OCI-LY3 (cell line): ENCODE measurements at regions not wholly inside any gene's neighbourhood (a gene's known extent, or its start where the extent isn't known, plus 50 kb on each side); places are given as distances from the start of the nearest gene placed in this dataset.

ENCODE experiments used
- EZH2phosphoT487 ChIP-seq: fragments of 200-600 bp; shearing (Covaris generic); IDR thresholded peaks from 2 replicates; pipeline ENCODE4 v1.6.1; 2018; ENCODE audit warnings: antibody characterized with exemption, mixed run types, low read depth
- TF ChIP-seq, protein P1 (sequence below): fragments of 200-600, 300-600 bp; sonication (generic); IDR thresholded peaks from 2 replicates; pipeline ENCODE4 v1.5.1; 2014; ENCODE audit warnings: antibody characterized with exemption, low read length, low read depth

GRCh38 chr6:147106759-147107401 is 97.3 kb upstream of the STXBP5 start:
- TF ChIP-seq, protein P1, sequence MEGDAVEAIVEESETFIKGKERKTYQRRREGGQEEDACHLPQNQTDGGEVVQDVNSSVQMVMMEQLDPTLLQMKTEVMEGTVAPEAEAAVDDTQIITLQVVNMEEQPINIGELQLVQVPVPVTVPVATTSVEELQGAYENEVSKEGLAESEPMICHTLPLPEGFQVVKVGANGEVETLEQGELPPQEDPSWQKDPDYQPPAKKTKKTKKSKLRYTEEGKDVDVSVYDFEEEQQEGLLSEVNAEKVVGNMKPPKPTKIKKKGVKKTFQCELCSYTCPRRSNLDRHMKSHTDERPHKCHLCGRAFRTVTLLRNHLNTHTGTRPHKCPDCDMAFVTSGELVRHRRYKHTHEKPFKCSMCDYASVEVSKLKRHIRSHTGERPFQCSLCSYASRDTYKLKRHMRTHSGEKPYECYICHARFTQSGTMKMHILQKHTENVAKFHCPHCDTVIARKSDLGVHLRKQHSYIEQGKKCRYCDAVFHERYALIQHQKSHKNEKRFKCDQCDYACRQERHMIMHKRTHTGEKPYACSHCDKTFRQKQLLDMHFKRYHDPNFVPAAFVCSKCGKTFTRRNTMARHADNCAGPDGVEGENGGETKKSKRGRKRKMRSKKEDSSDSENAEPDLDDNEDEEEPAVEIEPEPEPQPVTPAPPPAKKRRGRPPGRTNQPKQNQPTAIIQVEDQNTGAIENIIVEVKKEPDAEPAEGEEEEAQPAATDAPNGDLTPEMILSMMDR = no peak
- TF ChIP-seq EZH2phosphoT487 = no peak
